AG04449 (cell line): ENCODE measurements at regions not wholly inside any gene's neighbourhood (a gene's known extent, or its start where the extent isn't known, plus 50 kb on each side); places are given as distances from the start of the nearest gene placed in this dataset.

ENCODE experiments used
- CTCF ChIA-PET: fragments of 350-600 bp; formaldehyde crosslinking; extraction: SDS; loops from one replicate; lab custom pipeline; 2021; ENCODE audit warnings: antibody characterized with exemption; lab: Yijun Ruan, JAX
- POLR2A ChIA-PET: fragments of 400-600, 350-600 bp; formaldehyde crosslinking; extraction: SDS; loops from one replicate; lab custom pipeline; 2020; ENCODE audit warnings: antibody characterized with exemption, inconsistent platforms; lab: Yijun Ruan, JAX
- DNase-seq: peaks from one replicate; pipeline ENCODE4 v3.0.0-alpha.2; 2010; ENCODE audit warnings: low read depth, low spot score
- H3K4me3 ChIP-seq: 2 replicates; pipeline ENCODE4 v1.5.1; 2011; ENCODE audit warnings: low read depth, mild to moderate bottlenecking, control low read depth, low read length
- CTCF ChIP-seq: IDR thresholded peaks from one replicate; pipeline ENCODE4 v1.5.1; 2011; ENCODE audit warnings: mild to moderate bottlenecking, moderate library complexity, low read length, control low read depth, inconsistent platforms; ENCODE audit not compliant: insufficient read depth; ENCODE audit errors: missing control alignments

- TF ChIP-seq CTCF, result no peak
- H3K4me3 ChIP-seq, result no peak overlapping the region
- CTCF ChIA-PET, result no interaction called here
- POLR2A ChIA-PET, result no interaction called here
- DNase-seq, result peak; percentile 57
These were observed 240.0 kb downstream of the DIO2 start for GRCh38 chr14:79971330-79971729.

GRCh38 chr14:79967453-79967852, 243.9 kb downstream of the DIO2 start:
- DNase-seq, result no peak
- no peak overlapping the region for H3K4me3 ChIP-seq
- TF ChIP-seq CTCF, result no peak
- CTCF ChIA-PET, result no interaction called here
- POLR2A ChIA-PET, result interaction anchor here (0.7 kb wide), 2 partner anchors 16 to 162 kb away, joined by 5 to 6 read pairs; no protein-coding TSS in a partner anchor

- no peak for TF ChIP-seq CTCF
- DNase-seq, result no peak
- ChIA-PET POLR2A (interaction anchor here (0.7 kb wide), 2 partner anchors 15 to 162 kb away, joined by 5 to 6 read pairs; no protein-coding TSS in a partner anchor), CTCF (no interaction called here)
- H3K4me3 ChIP-seq, result no peak overlapping the region
These were observed 244.3 kb downstream of the DIO2 start for GRCh38 chr14:79967001-79967400.

GRCh38 chr14:79965896-79966295, 245.4 kb downstream of the DIO2 start:
- ChIA-PET CTCF (no interaction called here), POLR2A (no interaction called here)
- no peak for DNase-seq

GRCh38 chr14:79961197-79961596, 250.1 kb downstream of the DIO2 start:
- DNase-seq, result no peak
- TF ChIP-seq CTCF, result no peak
- CTCF ChIA-PET, result no interaction called here
- no peak overlapping the region for H3K4me3 ChIP-seq
- POLR2A ChIA-PET, result no interaction called here

More at GRCh38 chr14:79965896-79966295, 245.4 kb downstream of the DIO2 start:
- no peak overlapping the region for H3K4me3 ChIP-seq
- TF ChIP-seq CTCF, result no peak

GRCh38 chr14:79960288-79960687, 251.0 kb downstream of the DIO2 start:
- no peak overlapping the region for H3K4me3 ChIP-seq
- POLR2A ChIA-PET, result no interaction called here
- no peak for DNase-seq
- CTCF ChIA-PET, result interaction anchor here (0.7 kb wide), 1 partner anchor 802 kb away, joined by 3 read pairs; no protein-coding TSS in a partner anchor
- no peak for TF ChIP-seq CTCF
